Esophagus squamous epithelium (tissue), 5 donors: ENCODE measurements at regions not wholly inside any gene's neighbourhood (a gene's known extent, or its start where the extent isn't known, plus 50 kb on each side); places are given as distances from the start of the nearest gene placed in this dataset.

ENCODE experiments used
- DNase-seq: peaks from one replicate; lab custom pipeline; 2025; lab: John Stamatoyannopoulos, UW
- H3K27ac ChIP-seq, 4 donors: fragments of 200-600 bp; sonication (generic); one replicate each; pipeline ENCODE4 v1.5.1; 2016 to 2019; ENCODE audit warnings: mild to moderate bottlenecking in 1 of 4
- H3K27me3 ChIP-seq, 4 donors: fragments of 200-600 bp; sonication (generic); 1 replicate in 3 of 4; 2 replicates in 1 of 4; pipeline versions ENCODE4 v1.5.1 to v1.6.0; 2017 to 2021; ENCODE audit warnings: antibody characterized with exemption in 1 of 4
- H3K36me3 ChIP-seq, 3 donors: fragments of 200-600 bp; sonication (generic); one replicate each; pipeline ENCODE4 v1.5.1; 2016 to 2019
- H3K4me1 ChIP-seq, 3 donors: fragments of 200-600 bp; sonication (generic); one replicate each; pipeline ENCODE4 v1.5.1; 2017 to 2019
- H3K4me3 ChIP-seq, 4 donors: fragments of 200-600 bp; sonication (generic); 1 replicate in 3 of 4; 2 replicates in 1 of 4; pipeline ENCODE4 v1.5.1; 2016 to 2019; ENCODE audit warnings: mild to moderate bottlenecking in 2 of 4, moderate library complexity in 1 of 4
- H3K9me3 ChIP-seq, 3 donors: fragments of 200-600 bp; sonication (generic); one replicate each; pipeline ENCODE4 v1.5.1; 2016 to 2019
- POLR2A ChIP-seq, 4 donors: fragments of 450-650 bp; IDR thresholded peaks; one replicate each; pipeline ENCODE4 v1.6.1; 2017; ENCODE audit warnings: antibody characterized with exemption in 4 of 4, mild to moderate bottlenecking in 4 of 4, moderate library complexity in 3 of 4
- WGBS, 2 donors: methylation state at CpG; one replicate each; pipeline ENCODE4 v1.1.5; 2018; 5-methylcytosine and 5-hydroxymethylcytosine counted together
- intact Hi-C: fragments of 100-400 bp; cut with DNase I; formaldehyde crosslinking; loops from one replicate; pipeline ENCODE4 v1.15.0; 2022
- TF ChIP-seq, protein P1 (sequence below), 6 experiments: fragments of 450-650 bp in 4 of 6; fragments of 200-600 bp in 2 of 6; sonication (generic) in 2 of 6; IDR thresholded peaks; one replicate each; pipeline ENCODE4 v1.5.1; 2016 to 2019; ENCODE audit warnings: antibody characterized with exemption in 6 of 6, mild to moderate bottlenecking in 4 of 6, moderate library complexity in 4 of 6
- donor health status: DM: yes; HTN: yes; CAD: no.

DNA sequence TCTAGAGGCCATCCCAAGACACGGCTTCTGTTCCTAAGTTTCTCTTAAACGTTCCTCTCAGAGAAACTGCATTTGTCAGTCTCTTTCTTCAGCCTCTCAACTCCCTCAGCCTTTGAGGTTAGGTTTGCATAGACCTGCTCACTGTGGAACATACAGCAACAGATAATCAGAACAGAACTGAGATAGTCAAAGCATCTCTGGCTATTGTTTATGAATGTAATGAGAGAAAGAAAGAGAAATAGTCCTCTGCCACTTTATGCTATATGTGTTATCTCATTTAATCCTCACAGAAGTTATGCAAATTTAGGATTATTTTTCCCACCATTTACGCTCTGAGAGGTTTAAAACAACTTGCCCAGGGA is 190.6 kb downstream of the PHLDA1 start:
- intact Hi-C loops = loop anchor here (10.0 kb wide), 1 partner anchor 174 kb away; no protein-coding TSS in a partner anchor
- Histone ChIP-seq H3K27ac (no peak overlapping the region), H3K27me3 (no peaks in the 10 kb centered on the region), H3K9me3 (no peaks in the 10 kb centered on the region), H3K36me3 (no peaks in the 10 kb centered on the region), H3K4me1 (peaks cover 0 to 5% (median 0%) of the 10 kb centered on the region in 3 donors), H3K4me3 (no peak overlapping the region)
- 88 to 90% methylated on average over 3 of the region's 3 CpGs for WGBS, 2 donors
- no peak for TF ChIP-seq POLR2A (IDR thresholded peaks at IDR 0.05)
- TF ChIP-seq, protein P1, sequence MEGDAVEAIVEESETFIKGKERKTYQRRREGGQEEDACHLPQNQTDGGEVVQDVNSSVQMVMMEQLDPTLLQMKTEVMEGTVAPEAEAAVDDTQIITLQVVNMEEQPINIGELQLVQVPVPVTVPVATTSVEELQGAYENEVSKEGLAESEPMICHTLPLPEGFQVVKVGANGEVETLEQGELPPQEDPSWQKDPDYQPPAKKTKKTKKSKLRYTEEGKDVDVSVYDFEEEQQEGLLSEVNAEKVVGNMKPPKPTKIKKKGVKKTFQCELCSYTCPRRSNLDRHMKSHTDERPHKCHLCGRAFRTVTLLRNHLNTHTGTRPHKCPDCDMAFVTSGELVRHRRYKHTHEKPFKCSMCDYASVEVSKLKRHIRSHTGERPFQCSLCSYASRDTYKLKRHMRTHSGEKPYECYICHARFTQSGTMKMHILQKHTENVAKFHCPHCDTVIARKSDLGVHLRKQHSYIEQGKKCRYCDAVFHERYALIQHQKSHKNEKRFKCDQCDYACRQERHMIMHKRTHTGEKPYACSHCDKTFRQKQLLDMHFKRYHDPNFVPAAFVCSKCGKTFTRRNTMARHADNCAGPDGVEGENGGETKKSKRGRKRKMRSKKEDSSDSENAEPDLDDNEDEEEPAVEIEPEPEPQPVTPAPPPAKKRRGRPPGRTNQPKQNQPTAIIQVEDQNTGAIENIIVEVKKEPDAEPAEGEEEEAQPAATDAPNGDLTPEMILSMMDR (IDR thresholded peaks at IDR 0.05) = no peak
- no peak for DNase-seq

DNA sequence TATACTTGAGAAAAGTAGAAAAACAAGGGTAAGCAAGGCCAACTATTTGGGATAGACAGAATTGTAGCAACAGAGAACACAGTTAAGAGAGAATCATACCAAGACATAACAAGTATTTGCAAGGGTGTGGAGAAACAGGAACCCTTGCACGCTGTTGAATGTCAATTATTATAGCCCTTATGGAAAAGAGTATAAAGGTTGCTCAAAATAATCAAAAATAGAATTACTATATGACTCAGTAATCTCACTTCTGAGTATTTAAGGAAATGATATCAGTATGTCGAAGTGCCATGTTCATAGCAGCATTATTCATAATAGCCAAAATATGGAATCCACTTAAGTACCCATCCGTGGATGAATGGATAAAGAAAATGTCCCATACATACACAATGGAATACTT is 193.3 kb downstream of the PHLDA1 start:
- intact Hi-C loops = no loop called here
- TF ChIP-seq POLR2A (IDR thresholded peaks at IDR 0.05) = no peak
- TF ChIP-seq, protein P1 (IDR thresholded peaks at IDR 0.05) = no peak
- WGBS, 2 donors = 81 to 85% methylated on average over 3 of the region's 3 CpGs
- H3K9me3 ChIP-seq = no peaks in the 10 kb centered on the region
- no peaks in the 10 kb centered on the region for H3K36me3 ChIP-seq
- H3K27me3 ChIP-seq = no peaks in the 10 kb centered on the region
- no peak overlapping the region for H3K27ac ChIP-seq
- DNase-seq = no peak
- peaks cover 0 to 17% (median 0%) of the 10 kb centered on the region in 3 donors for H3K4me1 ChIP-seq
- H3K4me3 ChIP-seq = no peak overlapping the region

DNA sequence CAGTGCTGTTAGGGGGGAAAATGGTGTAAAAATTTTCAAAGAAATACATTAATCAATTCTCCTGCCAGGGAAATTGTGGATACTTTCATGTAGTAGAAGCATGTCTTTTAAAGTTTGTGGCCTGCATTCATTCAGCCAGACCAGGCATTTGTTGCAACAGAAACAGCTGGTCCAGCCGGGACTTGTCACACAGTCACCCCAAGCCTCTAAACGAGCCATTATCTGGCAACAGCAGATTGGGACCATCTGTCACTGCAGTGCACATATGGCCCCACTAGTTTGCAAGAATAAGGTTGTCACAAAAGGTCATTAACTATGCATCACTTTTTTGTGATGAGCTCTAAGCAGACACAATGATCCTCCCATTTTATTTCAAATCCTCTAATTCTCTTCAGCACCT is 193.9 kb downstream of the PHLDA1 start:
- 47 to 100% methylated on average over 1 to 2 of the region's 2 CpGs for WGBS, 2 donors
- no peaks in the 10 kb centered on the region for H3K36me3 ChIP-seq
- H3K27ac ChIP-seq = no peak overlapping the region
- TF ChIP-seq POLR2A (IDR thresholded peaks at IDR 0.05) = no peak
- TF ChIP-seq, protein P1 (IDR thresholded peaks at IDR 0.05) = no peak
- H3K9me3 ChIP-seq = no peaks in the 10 kb centered on the region
- intact Hi-C loops = no loop called here
- H3K27me3 ChIP-seq = no peaks in the 10 kb centered on the region
- H3K4me1 ChIP-seq = peaks cover 0 to 17% (median 0%) of the 10 kb centered on the region in 3 donors
- no peak for DNase-seq
- H3K4me3 ChIP-seq = no peak overlapping the region

DNA sequence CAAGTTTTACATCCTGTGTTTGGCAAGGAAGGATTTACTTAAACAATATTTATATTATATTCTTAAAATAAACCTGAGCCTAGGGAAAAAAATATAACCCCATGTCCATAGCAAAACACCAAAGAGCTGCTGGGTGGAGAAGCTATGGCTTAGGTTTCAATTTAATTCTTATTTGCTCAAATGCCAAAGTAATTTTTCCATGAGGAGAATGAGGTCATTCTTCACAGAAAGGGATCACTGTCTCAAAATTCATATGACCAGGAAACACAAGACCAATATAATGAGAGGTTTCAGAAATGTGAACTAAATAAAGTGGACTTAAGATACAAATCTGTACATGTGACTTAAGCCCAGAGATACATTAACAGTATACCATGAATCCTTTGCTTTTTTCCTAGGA is 195.0 kb downstream of the PHLDA1 start:
- no peak for DNase-seq
- Histone ChIP-seq H3K36me3 (no peaks in the 10 kb centered on the region), H3K27ac (no peak overlapping the region), H3K9me3 (no peaks in the 10 kb centered on the region), H3K4me1 (peaks cover 0 to 17% (median 0%) of the 10 kb centered on the region in 3 donors), H3K27me3 (no peaks in the 10 kb centered on the region), H3K4me3 (no peak overlapping the region)
- intact Hi-C loops = no loop called here
- no peak for TF ChIP-seq POLR2A (IDR thresholded peaks at IDR 0.05)
- TF ChIP-seq, protein P1 (IDR thresholded peaks at IDR 0.05) = no peak

GRCh38 chr12:75834591-75834990 is 197.0 kb downstream of the PHLDA1 start:
- no peaks in the 10 kb centered on the region for H3K27me3 ChIP-seq
- intact Hi-C loops = no loop called here
- WGBS, 2 donors = 34 to 54% methylated on average over 3 of the region's 3 CpGs
- peak overlapping the region; percentile 14 to 52 (median 25) for H3K4me3 ChIP-seq
- TF ChIP-seq, protein P1 (IDR thresholded peaks at IDR 0.05) = no peak
- no peak for TF ChIP-seq POLR2A (IDR thresholded peaks at IDR 0.05)
- H3K36me3 ChIP-seq = no peaks in the 10 kb centered on the region
- DNase-seq = no peak
- H3K4me1 ChIP-seq = peaks cover 0 to 17% (median 0%) of the 10 kb centered on the region in 3 donors
- H3K9me3 ChIP-seq = no peaks in the 10 kb centered on the region
- H3K27ac ChIP-seq = peak overlapping the region in 1 of 4 donors; percentile 58
